K562 (cell line): ENCODE measurements at regions not wholly inside any gene's neighbourhood (a gene's known extent, or its start where the extent isn't known, plus 50 kb on each side); places are given as distances from the start of the nearest gene placed in this dataset.

ENCODE experiments used
- ATAC-seq: fragments of 200-7000 bp; cut with Tn5 transposase; 3 replicates; pipeline ENCODE4 v1.9.1; 2020; ENCODE audit warnings: moderate library complexity
- BruUV-seq: library from RNA; stranded (reverse); fragments of 400-500 nt; replicated peaks from 2 replicates; lab custom pipeline; 2021; lab: Mats Ljungman, UMichigan
- CTCF ChIA-PET: fragments of 300-600 bp; formaldehyde crosslinking; extraction: SDS; loops from one replicate; lab custom pipeline; 2021; ENCODE audit warnings: low intra/inter-chr PET ratio; lab: Yijun Ruan, JAX
- POLR2A ChIA-PET: fragments of 300-600, 350-650 bp; sonication (Branson Sonifier 250); formaldehyde crosslinking; extraction: SDS; loops from one replicate; lab custom pipeline; 2021; ENCODE audit warnings: antibody characterized with exemption, inconsistent platforms; lab: Yijun Ruan, JAX
- DNase-seq, 4 experiments: peaks; one replicate each; pipeline versions ENCODE4 v3.0.0 to v3.0.0-alpha.2; 2011 to 2018; ENCODE audit warnings: low spot score in 3 of 4, mixed read lengths in 3 of 4; ENCODE audit errors: extremely low read depth in 1 of 4
- FAIRE-seq: peaks from 2 replicates; lab custom pipeline; 2011; peaks lifted over from hg19 to GRCh38; lab: Jason Lieb, UNC
- H2AFZ ChIP-seq: 2 replicates; pipeline ENCODE4 v1.6.0; 2011; ENCODE audit warnings: low read depth, low read length, control low read depth, inconsistent platforms
- H3K27ac ChIP-seq: fragments of 200-600 bp; 3 replicates; pipeline ENCODE4 v1.8.0; 2011; ENCODE audit warnings: low read depth, mild to moderate bottlenecking, control low read depth, inconsistent platforms, low read length, moderate library complexity, mixed read lengths; ENCODE audit errors: extremely low read depth
- H3K27me3 ChIP-seq, 2 experiments: fragments of 300-600 bp in 1 of 2; 2 replicates in 1 of 2; 3 replicates in 1 of 2; pipeline versions ENCODE4 v1.6.0 to v1.8.0; 2011; ENCODE audit warnings: inconsistent platforms in 2 of 2, low read length in 2 of 2, mild to moderate bottlenecking in 1 of 2, mixed read lengths in 1 of 2, moderate library complexity in 1 of 2; ENCODE audit not compliant: control insufficient read depth in 2 of 2, insufficient read depth in 2 of 2
- H3K36me3 ChIP-seq: fragments of 300-600 bp; 3 replicates; pipeline ENCODE4 v1.8.0; 2011; ENCODE audit warnings: mild to moderate bottlenecking, low read length, inconsistent platforms; ENCODE audit not compliant: control insufficient read depth, insufficient read depth
- H3K4me1 ChIP-seq, 2 experiments: fragments of 200-600 bp in 1 of 2; replicated peaks in 1 of 2; 2 replicates in 1 of 2; 3 replicates in 1 of 2; pipeline versions ENCODE4 v1.5.1 to v1.8.0; 2011; ENCODE audit warnings: inconsistent platforms in 2 of 2, low read length in 2 of 2, mild to moderate bottlenecking in 1 of 2, mixed read lengths in 1 of 2, moderate library complexity in 1 of 2; ENCODE audit not compliant: control insufficient read depth in 2 of 2, insufficient read depth in 2 of 2
- H3K4me2 ChIP-seq: 2 replicates; pipeline ENCODE4 v1.6.1; 2011; ENCODE audit warnings: low read length, control low read depth, inconsistent platforms, mixed read lengths; ENCODE audit not compliant: insufficient read depth
- H3K4me3 ChIP-seq: fragments of 200-600 bp; sonication (generic), shearing (Covaris generic); 2 replicates; pipeline ENCODE4 v1.5.1; 2016; ENCODE audit warnings: control low read depth, inconsistent platforms
- H3K79me2 ChIP-seq: fragments of 200-600 bp; 3 replicates; pipeline ENCODE4 v1.8.0; 2011; ENCODE audit warnings: low read length, inconsistent platforms; ENCODE audit not compliant: control insufficient read depth, insufficient read depth
- H3K9ac ChIP-seq, 2 experiments: 2 replicates each; pipeline versions ENCODE4 v1.6.0 to v1.6.1; 2011; ENCODE audit warnings: low read depth in 2 of 2, low read length in 2 of 2, control low read depth in 1 of 2, inconsistent platforms in 1 of 2, mild to moderate bottlenecking in 1 of 2, mixed read lengths in 1 of 2; ENCODE audit not compliant: insufficient read depth in 1 of 2
- H3K9me1 ChIP-seq: one replicate; pipeline ENCODE4 v1.6.0; 2011; ENCODE audit warnings: inconsistent platforms, mild to moderate bottlenecking, low read length, moderate library complexity; ENCODE audit not compliant: control insufficient read depth, insufficient read depth
- H3K9me3 ChIP-seq: replicated peaks from 2 replicates; pipeline ENCODE4 v1.5.1; 2011; ENCODE audit warnings: low read depth, low read length, inconsistent platforms; ENCODE audit not compliant: control insufficient read depth, insufficient read depth
- H4K20me1 ChIP-seq: replicated peaks from 2 replicates; pipeline ENCODE4 v1.6.1; 2011; ENCODE audit warnings: low read length, inconsistent platforms, mixed read lengths; ENCODE audit not compliant: control insufficient read depth, insufficient read depth
- CBX8 ChIP-seq: fragments of 200-600 bp; sonication (generic); IDR thresholded peaks from 2 replicates; pipeline ENCODE4 v1.6.1; 2012; ENCODE audit warnings: borderline replicate concordance, mixed run types, low read depth, mild to moderate bottlenecking, moderate library complexity, mixed read lengths, low read length, control low read depth, inconsistent platforms; ENCODE audit not compliant: poor library complexity, severe bottlenecking; ENCODE audit errors: extremely low read depth
- CEBPB ChIP-seq: fragments of 450-650 bp; IDR thresholded peaks from 2 replicates; pipeline ENCODE4 v1.6.1; 2016; ENCODE audit warnings: missing genetic modification characterization, missing compliant biosample characterization
- DACH1 ChIP-seq: fragments of 450-650 bp; IDR thresholded peaks from 2 replicates; pipeline ENCODE4 v1.6.1; 2018; ENCODE audit not compliant: partially characterized antibody
- FOXJ3 ChIP-seq: sonication (generic); formaldehyde crosslinking; IDR thresholded peaks from 2 replicates; pipeline ENCODE4 v1.4.0; 2020; ENCODE audit warnings: mild to moderate bottlenecking, missing genetic modification reagents
- LCOR ChIP-seq: sonication (generic); formaldehyde crosslinking; IDR thresholded peaks from 2 replicates; pipeline ENCODE4 v1.8.0; 2022; ENCODE audit warnings: mild to moderate bottlenecking, missing genetic modification reagents
- MAFG ChIP-seq: fragments of 450-650 bp; conservative IDR thresholded peaks from 2 replicates; pipeline ENCODE4 v1.6.1; 2016; ENCODE audit warnings: missing genetic modification characterization, missing compliant biosample characterization
- REST ChIP-seq, 2 experiments: fragments of 450-650 bp; formaldehyde crosslinking in 1 of 2; IDR thresholded peaks; 2 replicates each; pipeline versions ENCODE4 v1.4.0 to v1.6.1; 2014 to 2020; ENCODE audit warnings: mild to moderate bottlenecking in 2 of 2, borderline replicate concordance in 1 of 2, low read depth in 1 of 2
- ZFP30 ChIP-seq: fragments of 250-450 bp; sonication (Bioruptor Pico); IDR thresholded peaks from 2 replicates; pipeline ENCODE4 v1.8.0; 2022; ENCODE audit warnings: moderate library complexity, mild to moderate bottlenecking, inconsistent platforms, borderline replicate concordance
- ZKSCAN3 ChIP-seq: fragments of 250-450 bp; sonication (Bioruptor Pico); IDR thresholded peaks from 2 replicates; pipeline ENCODE4 v1.4.0; 2020
- ZMIZ1 ChIP-seq, 2 experiments: fragments of 150-350 bp in 1 of 2; IDR thresholded peaks; 2 replicates each; pipeline ENCODE4 v1.6.1; 2012 to 2016; ENCODE audit warnings: low read depth in 2 of 2, low read length in 2 of 2, mild to moderate bottlenecking in 1 of 2, moderate library complexity in 1 of 2
- ZNF445 ChIP-seq: fragments of 250-450 bp; sonication (Bioruptor Pico); IDR thresholded peaks from 2 replicates; pipeline ENCODE4 v1.4.0; 2020; ENCODE audit warnings: low read depth, mild to moderate bottlenecking, moderate library complexity
- ZNF668 ChIP-seq: fragments of 250-450 bp; sonication (Bioruptor Pico); IDR thresholded peaks from 2 replicates; pipeline ENCODE4 v1.8.0; 2022; ENCODE audit warnings: mild to moderate bottlenecking, inconsistent platforms
- WGBS: fragments of 100-300 bp; shearing (Covaris generic); methylation state at CpG from one replicate; pipeline ENCODE4 v1.1.6; 2016; ENCODE audit warnings: low coverage, mixed read lengths; ENCODE audit not compliant: insufficient coverage; ENCODE audit errors: missing lambda C conversion rate; 5-methylcytosine and 5-hydroxymethylcytosine counted together
- in situ Hi-C: fragments of 300-500 bp; cut with MboI; formaldehyde crosslinking; loops from 4 replicates; pipeline ENCODE4 v1.15.0; 2018; ENCODE audit warnings: inconsistent platforms, mixed read lengths
- intact Hi-C: fragments of 100-400 bp; cut with micrococcal nuclease; formaldehyde crosslinking; loops from 2 replicates; pipeline ENCODE4 v1.14.2; 2022

- intact Hi-C loops (loop anchor here (10.0 kb wide), 1 partner anchor 115 kb away; no protein-coding TSS in a partner anchor), in situ Hi-C loops (no loop called here)
- Histone ChIP-seq H3K79me2 (no peaks in the 10 kb centered on the region), H3K36me3 (no peaks in the 10 kb centered on the region), H3K9me1 (no peaks in the 10 kb centered on the region), H3K27me3 (peaks cover 0 to 7% of the 10 kb centered on the region in 2 experiments; a peak in 3 of 5 replicates), H2AFZ (no peak overlapping the region), H3K9ac (no peak overlapping the region), H3K9me3 (no peaks in the 10 kb centered on the region), H3K4me1 (no peaks in the 10 kb centered on the region), H3K4me2 (no peak overlapping the region), H3K27ac (no peak overlapping the region), H3K4me3 (no peak overlapping the region), H4K20me1 (no peaks in the 10 kb centered on the region)
- 0% methylated on average over 3 of the region's 3 CpGs for WGBS
- ChIA-PET POLR2A (no interaction called here), CTCF (no interaction called here)
- ATAC-seq (no peak), FAIRE-seq (no peak), DNase-seq (no peak)
- no TSS peak for BruUV-seq
- TF ChIP-seq LCOR (CRISPR knock-in tag) (no peak), ZNF445 (no peak), FOXJ3 (CRISPR knock-in tag) (no peak), ZNF668 (CRISPR knock-in tag) (no peak), ZFP30 (CRISPR knock-in tag) (no peak), MAFG (no peak), ZKSCAN3 (no peak), REST (IDR thresholded peaks at IDR 0.05; ENCODE audit: borderline replicate concordance) (no peak), REST (CRISPR knock-in tag; IDR thresholded peaks at IDR 0.05; ENCODE audit: low read depth) (no peak), ZMIZ1 (IDR thresholded peaks at IDR 0.05; ENCODE audit: low read depth in 2 of 2, low read length in 2 of 2) (no peak), DACH1 (no peak), CBX8 (no peak), CEBPB (tag) (no peak)
Observed at GRCh38 chr2:19749507-19749836, 152.3 kb downstream of the TTC32 start.
